HUES64 (cell line): ENCODE measurements at regions not wholly inside any gene's neighbourhood (a gene's known extent, or its start where the extent isn't known, plus 50 kb on each side); places are given as distances from the start of the nearest gene placed in this dataset.
"Not testable (repeated sequence)": the region's sequence is repeated elsewhere in the genome, so short reads cannot be mapped to it uniquely, and the experiment has no call there.

Experiments
- H3K27ac ChIP-seq: 2 replicates; pipeline ENCODE4 v1.7.0; 2013; ENCODE audit warnings: low read depth, low read length, inconsistent platforms
- H3K27me3 ChIP-seq: 2 replicates; pipeline ENCODE4 v1.6.1; 2013; ENCODE audit warnings: mild to moderate bottlenecking, low read length; ENCODE audit not compliant: insufficient read depth
- H3K36me3 ChIP-seq: 2 replicates; pipeline ENCODE4 v1.6.1; 2013; ENCODE audit warnings: mild to moderate bottlenecking, low read length; ENCODE audit not compliant: insufficient read depth
- H3K4me1 ChIP-seq: 2 replicates; pipeline ENCODE4 v1.6.1; 2013; ENCODE audit warnings: mild to moderate bottlenecking, low read length, moderate library complexity; ENCODE audit not compliant: insufficient read depth
- H3K4me3 ChIP-seq: 2 replicates; pipeline ENCODE4 v1.5.1; 2013; ENCODE audit warnings: mild to moderate bottlenecking, low read length, moderate library complexity
- H3K9ac ChIP-seq: 2 replicates; pipeline ENCODE4 v1.6.1; 2013; ENCODE audit warnings: mild to moderate bottlenecking, low read depth, low read length
- H3K9me3 ChIP-seq: 2 replicates; pipeline ENCODE4 v1.6.1; 2013; ENCODE audit warnings: low read depth, low read length; ENCODE audit not compliant: insufficient read depth
- WGBS: fragments of 150-250, 120-280 bp; methylation state at CpG from one replicate; pipeline ENCODE4 v1.1.7; 2013; ENCODE audit warnings: missing lambda C conversion rate; 5-methylcytosine and 5-hydroxymethylcytosine counted together

- no CpG with 5 or more reads among the region's 1 CpG for WGBS
- H3K27me3 ChIP-seq, result no peaks in the 10 kb centered on the region
- no peak overlapping the region for H3K9ac ChIP-seq
- no peak overlapping the region for H3K4me3 ChIP-seq
- H3K36me3 ChIP-seq, result no peaks in the 10 kb centered on the region
- peaks cover 23% of the 10 kb centered on the region for H3K4me1 ChIP-seq
- no peaks in the 10 kb centered on the region for H3K9me3 ChIP-seq
- no peak overlapping the region for H3K27ac ChIP-seq
These were observed 564.6 kb downstream of the C12orf50 start for GRCh38 chr12:87464565-87464964.

DNA sequence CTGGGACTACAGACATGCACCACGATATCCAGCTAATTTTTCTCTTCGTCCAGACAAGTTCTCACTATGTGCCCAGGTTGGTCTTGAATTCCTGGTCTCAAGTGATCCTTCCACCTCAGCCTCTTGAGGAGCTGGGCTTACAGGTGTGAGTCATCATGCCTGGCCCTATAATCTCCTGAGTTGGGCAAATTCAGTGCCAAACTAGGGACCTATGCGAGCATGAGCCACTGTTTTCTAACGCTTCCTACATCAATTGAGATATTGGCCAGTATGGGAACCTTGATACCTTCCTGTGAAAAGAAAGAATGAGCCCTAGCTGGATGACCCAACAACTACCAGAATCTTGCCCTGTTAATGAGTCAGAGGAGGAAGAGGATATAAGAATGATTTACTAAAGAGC, 585.2 kb downstream of the C12orf50 start:
- Histone ChIP-seq H3K4me3 (no peak overlapping the region), H3K9me3 (no peaks in the 10 kb centered on the region), H3K27ac (no peak overlapping the region), H3K9ac (no peak overlapping the region), H3K36me3 (no peaks in the 10 kb centered on the region), H3K4me1 (no peaks in the 10 kb centered on the region), H3K27me3 (no peaks in the 10 kb centered on the region)
- 95% methylated on average over 4 of the region's 4 CpGs for WGBS

DNA sequence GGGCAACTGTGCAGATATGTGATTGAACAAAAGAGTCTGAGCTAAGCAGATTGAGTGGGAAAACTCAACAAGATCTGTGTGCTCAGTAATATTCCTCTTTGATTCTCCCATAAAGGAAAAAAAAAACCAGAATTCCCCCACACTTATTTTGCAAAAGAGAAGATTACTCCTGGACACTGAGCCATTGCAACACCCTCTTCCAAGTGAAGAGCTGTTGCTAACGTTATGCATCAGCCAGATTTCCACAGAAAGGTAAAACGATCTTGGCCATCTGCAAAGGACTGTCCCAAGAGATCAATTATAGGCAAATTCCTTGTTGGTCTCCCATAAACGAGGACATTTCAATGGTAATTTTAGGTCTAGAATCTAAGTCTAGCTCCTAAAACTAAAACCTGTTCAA, 587.7 kb downstream of the C12orf50 start:
- Histone ChIP-seq H3K36me3 (no peaks in the 10 kb centered on the region), H3K27ac (no peak overlapping the region), H3K9ac (no peak overlapping the region), H3K4me1 (no peaks in the 10 kb centered on the region), H3K4me3 (no peak overlapping the region), H3K9me3 (no peaks in the 10 kb centered on the region), H3K27me3 (no peaks in the 10 kb centered on the region)
- 92% methylated on average over 3 of the region's 3 CpGs for WGBS

GRCh38 chr12:87439990-87440827, 589.0 kb downstream of the C12orf50 start:
- 44% methylated on average over 2 of the region's 2 CpGs for WGBS
- Histone ChIP-seq H3K36me3 (no peaks in the 10 kb centered on the region), H3K27ac (no peak overlapping the region), H3K27me3 (no peaks in the 10 kb centered on the region), H3K4me1 (no peaks in the 10 kb centered on the region), H3K4me3 (no peak overlapping the region), H3K9me3 (no peaks in the 10 kb centered on the region), H3K9ac (no peak overlapping the region)

GRCh38 chr12:87430444-87430843, 598.8 kb downstream of the C12orf50 start:
- Histone ChIP-seq H3K27ac (no peak overlapping the region), H3K9me3 (peaks cover 16% of the 10 kb centered on the region), H3K27me3 (no peaks in the 10 kb centered on the region), H3K4me1 (no peaks in the 10 kb centered on the region), H3K4me3 (no peak overlapping the region), H3K9ac (no peak overlapping the region), H3K36me3 (no peaks in the 10 kb centered on the region)

GRCh38 chr12:87428701-87429277, 600.4 kb downstream of the C12orf50 start:
- Histone ChIP-seq H3K4me1 (no peaks in the 10 kb centered on the region), H3K4me3 (no peak overlapping the region), H3K27ac (no peak overlapping the region), H3K9me3 (peaks cover 19% of the 10 kb centered on the region), H3K36me3 (no peaks in the 10 kb centered on the region), H3K9ac (no peak overlapping the region), H3K27me3 (no peaks in the 10 kb centered on the region)
- WGBS, result 100% methylated on average over 1 of the region's 1 CpG

GRCh38 chr12:87427770-87428169, 601.4 kb downstream of the C12orf50 start:
- H3K9ac ChIP-seq, result no peak overlapping the region
- H3K4me1 ChIP-seq, result no peaks in the 10 kb centered on the region
- peaks cover 19% of the 10 kb centered on the region for H3K9me3 ChIP-seq
- H3K27ac ChIP-seq, result no peak overlapping the region
- H3K27me3 ChIP-seq, result no peaks in the 10 kb centered on the region
- H3K4me3 ChIP-seq, result no peak overlapping the region
- no peaks in the 10 kb centered on the region for H3K36me3 ChIP-seq
- 83% methylated on average over 1 of the region's 1 CpG for WGBS

GRCh38 chr12:87425942-87426554, 603.2 kb downstream of the C12orf50 start:
- Histone ChIP-seq H3K9me3 (peaks cover 19% of the 10 kb centered on the region), H3K27ac (no peak overlapping the region), H3K36me3 (no peaks in the 10 kb centered on the region), H3K4me1 (no peaks in the 10 kb centered on the region), H3K27me3 (no peaks in the 10 kb centered on the region), H3K4me3 (no peak overlapping the region), H3K9ac (no peak overlapping the region)
- WGBS, result 90% methylated on average over 2 of the region's 2 CpGs

DNA sequence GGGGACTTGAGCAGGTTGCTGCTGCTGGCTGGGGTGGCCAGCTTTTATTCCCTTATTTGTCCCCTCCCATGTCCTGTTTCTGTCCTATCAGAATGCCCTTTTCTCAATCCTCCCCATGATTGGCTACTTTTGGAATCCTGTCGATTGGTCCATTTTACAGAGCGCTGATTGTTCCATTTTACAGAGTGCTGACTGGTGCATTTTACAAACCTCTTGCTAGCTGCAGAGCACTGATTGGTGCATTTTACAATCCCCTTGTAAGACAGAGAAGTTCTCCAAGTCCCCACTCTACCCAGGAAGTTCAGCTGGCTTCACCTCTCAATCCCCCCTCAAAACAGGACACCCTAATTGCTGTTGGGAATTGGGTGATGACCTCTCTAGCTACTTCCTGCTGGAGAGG, 608.0 kb downstream of the C12orf50 start:
- H3K27me3 ChIP-seq, H3K36me3 ChIP-seq, H3K27ac ChIP-seq, H3K9me3 ChIP-seq, H3K4me1 ChIP-seq, H3K9ac ChIP-seq, H3K4me3 ChIP-seq: not testable (repeated sequence)
- 97% methylated on average over 2 of the region's 2 CpGs for WGBS

DNA sequence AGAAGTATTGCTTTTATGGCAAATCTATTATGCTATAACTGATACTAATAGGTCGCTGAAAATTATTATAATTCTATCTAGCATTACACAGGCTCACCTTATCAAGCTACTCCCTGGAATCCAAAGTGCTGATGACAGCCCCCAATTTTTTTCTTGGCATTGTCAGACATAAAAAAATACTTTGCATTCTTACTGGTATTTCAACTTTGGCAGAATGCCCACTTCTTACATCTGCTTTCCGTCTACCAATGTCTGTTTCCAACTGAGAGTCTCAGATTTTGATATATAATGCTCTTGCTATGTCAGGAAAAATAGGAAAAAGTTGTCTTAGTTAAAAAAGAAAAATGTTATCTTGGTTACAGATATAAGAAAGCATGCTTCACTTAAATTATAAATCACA, 615.4 kb downstream of the C12orf50 start:
- Histone ChIP-seq H3K9me3 (0 out of 2 replicates have a peak, but pooled peaks cover 3% of the 10 kb centered on the region), H3K27me3 (no peaks in the 10 kb centered on the region), H3K9ac (no peak overlapping the region), H3K4me3 (no peak overlapping the region), H3K27ac (no peak overlapping the region), H3K4me1 (no peaks in the 10 kb centered on the region), H3K36me3 (no peaks in the 10 kb centered on the region)
- 100% methylated on average over 2 of the region's 2 CpGs for WGBS

- 100% methylated on average over 1 of the region's 1 CpG for WGBS
- no peak overlapping the region for H3K9ac ChIP-seq
- no peaks in the 10 kb centered on the region for H3K36me3 ChIP-seq
- no peaks in the 10 kb centered on the region for H3K27me3 ChIP-seq
- H3K4me1 ChIP-seq, result no peaks in the 10 kb centered on the region
- H3K27ac ChIP-seq, result no peak overlapping the region
- no peak overlapping the region for H3K4me3 ChIP-seq
- 0 out of 2 replicates have a peak, but pooled peaks cover 3% of the 10 kb centered on the region for H3K9me3 ChIP-seq
These were observed 622.3 kb downstream of the C12orf50 start for GRCh38 chr12:87406926-87407325.
